Stimulated activated effector memory CD8-positive, alpha-beta T cell treated with anti-CD3 and anti-CD28 coated beads, Interleukin-12 subunit alpha, Interleukin-12 subunit beta, amount 100 ng/mL, for 72 hours (primary cell): ENCODE measurements at regions not wholly inside any gene's neighbourhood (a gene's known extent, or its start where the extent isn't known, plus 50 kb on each side); places are given as distances from the start of the nearest gene placed in this dataset.
"Not testable (repeated sequence)": the region's sequence is repeated elsewhere in the genome, so short reads cannot be mapped to it uniquely, and the experiment has no call there.

Experiments used
- ATAC-seq: fragments of 150-1000 bp; cut with Tn5 transposase; 2 replicates; pipeline ENCODE4 v1.10.0; 2021
- DNase-seq, 2 donors: peaks; one replicate each; pipeline ENCODE4 v3.0.0; 2021 to 2022; ENCODE audit warnings: low spot score in 2 of 2
- H3K27ac Mint-ChIP-seq: one replicate; pipeline ENCODE4 v1.8.0; 2022; ENCODE audit warnings: mild to moderate bottlenecking, mixed read lengths
- H3K36me3 Mint-ChIP-seq: one replicate; pipeline ENCODE4 v1.8.0; 2022; ENCODE audit warnings: mild to moderate bottlenecking, mixed read lengths
- H3K4me1 Mint-ChIP-seq: one replicate; pipeline ENCODE4 v1.8.0; 2022; ENCODE audit warnings: mixed read lengths
- H3K4me3 Mint-ChIP-seq: one replicate; pipeline ENCODE4 v1.8.0; 2022; ENCODE audit warnings: mild to moderate bottlenecking, mixed read lengths
- H3K9me3 Mint-ChIP-seq: one replicate; pipeline ENCODE4 v1.8.0; 2022; ENCODE audit warnings: mixed read lengths

DNA sequence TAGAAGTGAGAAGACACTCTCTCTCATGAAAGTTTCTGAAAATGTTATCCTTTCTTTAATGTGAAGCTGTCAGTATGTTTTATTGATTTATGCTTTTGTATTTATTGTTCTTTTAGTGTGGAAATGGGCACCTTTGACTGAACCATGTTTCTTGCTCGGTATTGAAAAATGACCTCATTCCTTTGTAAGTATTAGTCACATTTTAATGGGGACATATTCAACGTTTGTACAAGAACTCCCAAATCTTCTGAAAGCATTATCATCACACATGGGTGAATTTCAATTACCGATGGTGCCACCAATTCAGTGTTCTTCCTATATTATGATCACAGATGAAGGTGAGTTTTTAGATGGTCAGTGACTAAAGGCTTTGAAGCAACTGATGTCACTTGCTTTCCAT is 371.8 kb upstream of the GCFC2 start:
- no peaks in the 10 kb centered on the region for H3K4me1 Mint-ChIP-seq
- no peak overlapping the region for H3K4me3 Mint-ChIP-seq
- no peaks in the 10 kb centered on the region for H3K36me3 Mint-ChIP-seq
- ATAC-seq = no peak
- peaks cover 4% of the 10 kb centered on the region for H3K9me3 Mint-ChIP-seq
- DNase-seq = no peak
- H3K27ac Mint-ChIP-seq = no peak overlapping the region

- Mint-ChIP-seq H3K4me1 (no peaks in the 10 kb centered on the region), H3K9me3 (peaks cover 3% of the 10 kb centered on the region), H3K4me3 (no peak overlapping the region), H3K27ac (no peak overlapping the region), H3K36me3 (no peaks in the 10 kb centered on the region)
- DNase-seq = no peak
- ATAC-seq = no peak
Observed at GRCh38 chr2:76080154-76080553, 369.4 kb upstream of the GCFC2 start.

- peaks cover 12% of the 10 kb centered on the region for H3K9me3 Mint-ChIP-seq
- no peak for ATAC-seq
Observed at GRCh38 chr2:76075126-76075525, 364.4 kb upstream of the GCFC2 start.

DNA sequence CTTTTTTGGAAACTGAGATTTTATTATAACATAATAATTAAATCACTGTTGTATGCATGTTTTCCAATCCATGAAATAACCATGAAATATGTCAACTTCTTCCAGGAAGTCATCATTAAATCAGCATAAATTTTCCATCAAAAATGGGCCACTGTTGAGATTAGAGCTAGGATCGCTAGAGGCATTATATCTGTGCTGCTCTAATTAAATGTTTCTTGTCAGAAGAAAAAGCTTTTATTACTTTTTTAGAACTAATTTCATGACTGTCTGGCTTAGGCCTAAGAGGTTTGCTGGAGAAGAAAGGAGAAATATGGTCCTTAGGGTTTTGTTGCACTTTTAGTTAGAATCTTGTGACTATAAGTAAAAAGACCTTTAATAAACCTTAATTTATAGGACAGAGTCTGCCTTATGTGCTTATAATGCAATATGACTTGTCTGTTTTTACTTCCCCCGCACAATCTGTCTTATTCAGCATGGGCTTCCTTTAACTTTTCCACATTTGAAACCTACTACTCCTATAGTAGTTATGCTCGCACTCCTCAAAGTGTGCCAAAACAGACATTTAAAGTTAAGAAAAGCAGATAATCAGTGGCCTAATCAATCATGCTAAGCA is 363.4 kb upstream of the GCFC2 start:
- no peak for DNase-seq
- Mint-ChIP-seq H3K9me3 (peaks cover 12% of the 10 kb centered on the region), H3K4me1 (no peaks in the 10 kb centered on the region), H3K27ac (no peak overlapping the region), H3K4me3 (no peak overlapping the region), H3K36me3 (no peaks in the 10 kb centered on the region)
- no peak for ATAC-seq

More at GRCh38 chr2:76075126-76075525, 364.4 kb upstream of the GCFC2 start:
- Mint-ChIP-seq H3K36me3 (no peaks in the 10 kb centered on the region), H3K4me3 (no peak overlapping the region), H3K27ac (no peak overlapping the region), H3K4me1 (no peaks in the 10 kb centered on the region)
- DNase-seq = no peak

- Mint-ChIP-seq H3K4me1 (no peaks in the 10 kb centered on the region), H3K36me3 (no peaks in the 10 kb centered on the region), H3K4me3 (no peak overlapping the region), H3K27ac (no peak overlapping the region), H3K9me3 (peaks cover 37% of the 10 kb centered on the region)
- DNase-seq (no peak), ATAC-seq (no peak)
Observed at GRCh38 chr2:76050196-76050595, 339.5 kb upstream of the GCFC2 start.

- Mint-ChIP-seq H3K4me1 (no peaks in the 10 kb centered on the region), H3K36me3 (no peaks in the 10 kb centered on the region), H3K27ac (no peak overlapping the region), H3K4me3 (no peak overlapping the region), H3K9me3 (peaks cover 31% of the 10 kb centered on the region)
- DNase-seq (no peak), ATAC-seq (no peak)
Observed at GRCh38 chr2:76044701-76045100, 334.0 kb upstream of the GCFC2 start.

GRCh38 chr2:76039505-76039904 is 328.8 kb upstream of the GCFC2 start:
- ATAC-seq = no peak
- Mint-ChIP-seq H3K4me1 (no peaks in the 10 kb centered on the region), H3K4me3 (no peak overlapping the region), H3K9me3 (peaks cover 11% of the 10 kb centered on the region), H3K27ac (no peak overlapping the region), H3K36me3 (no peaks in the 10 kb centered on the region)
- no peak for DNase-seq

- DNase-seq (no peak), ATAC-seq (no peak)
- no peak overlapping the region for H3K4me3 Mint-ChIP-seq
- H3K27ac Mint-ChIP-seq = no peak overlapping the region
- peaks cover 12% of the 10 kb centered on the region for H3K9me3 Mint-ChIP-seq
- no peaks in the 10 kb centered on the region for H3K36me3 Mint-ChIP-seq
- no peaks in the 10 kb centered on the region for H3K4me1 Mint-ChIP-seq
Observed at GRCh38 chr2:76027761-76028160, 317.0 kb upstream of the GCFC2 start.

- H3K4me1 Mint-ChIP-seq = no peaks in the 10 kb centered on the region
- peaks cover 19% of the 10 kb centered on the region for H3K9me3 Mint-ChIP-seq
- no peaks in the 10 kb centered on the region for H3K36me3 Mint-ChIP-seq
- no peak overlapping the region for H3K4me3 Mint-ChIP-seq
- ATAC-seq (no peak), DNase-seq (no peak)
- H3K27ac Mint-ChIP-seq = no peak overlapping the region
Observed at GRCh38 chr2:76019128-76019527, 308.4 kb upstream of the GCFC2 start.

GRCh38 chr2:76009484-76009883 is 298.8 kb upstream of the GCFC2 start:
- DNase-seq (no peak), ATAC-seq (no peak)
- Mint-ChIP-seq H3K9me3 (peaks cover 12% of the 10 kb centered on the region), H3K36me3 (no peaks in the 10 kb centered on the region), H3K27ac (no peak overlapping the region), H3K4me1 (no peaks in the 10 kb centered on the region), H3K4me3 (no peak overlapping the region)

DNA sequence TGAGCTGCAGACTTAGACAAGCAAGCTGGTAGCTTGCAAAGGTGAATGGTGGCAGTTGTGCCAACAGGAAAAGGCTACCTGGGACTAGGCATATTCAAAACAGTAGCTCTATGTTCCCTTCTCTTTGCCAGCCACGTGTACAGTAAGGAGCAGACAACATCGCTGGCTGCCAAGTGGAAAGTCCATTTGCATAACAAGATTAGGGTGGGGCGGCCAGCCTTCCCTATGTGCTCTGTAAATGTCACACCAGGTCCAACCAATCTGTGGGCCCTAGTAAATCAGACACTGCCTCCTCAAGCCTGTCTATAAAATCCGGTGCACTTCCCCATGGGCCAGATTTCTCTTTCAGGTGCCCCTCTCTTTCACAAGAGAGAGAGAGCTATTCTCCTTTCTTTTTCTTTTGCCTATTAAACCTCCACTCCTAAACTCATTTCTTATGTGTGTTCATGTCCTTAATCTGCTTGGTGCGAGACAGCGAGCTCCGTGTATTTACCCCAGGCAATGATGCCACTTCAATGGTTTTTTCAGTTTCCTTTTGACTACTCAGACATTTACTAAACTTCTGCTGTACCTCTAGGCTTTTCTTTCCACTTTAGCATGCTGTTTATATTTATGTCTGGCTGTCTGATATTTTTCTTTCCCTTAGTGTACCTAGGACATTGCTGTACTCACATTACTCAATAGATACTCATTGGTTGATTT is 297.4 kb upstream of the GCFC2 start:
- no peaks in the 10 kb centered on the region for H3K36me3 Mint-ChIP-seq
- DNase-seq (no peak), ATAC-seq (no peak)
- no peaks in the 10 kb centered on the region for H3K4me1 Mint-ChIP-seq
- peaks cover 12% of the 10 kb centered on the region for H3K9me3 Mint-ChIP-seq
- no peak overlapping the region for H3K27ac Mint-ChIP-seq
- H3K4me3 Mint-ChIP-seq = no peak overlapping the region

GRCh38 chr2:76000425-76000824 is 289.7 kb upstream of the GCFC2 start:
- no peak for ATAC-seq
- Mint-ChIP-seq H3K4me3 (no peak overlapping the region), H3K27ac (no peak overlapping the region), H3K36me3 (no peaks in the 10 kb centered on the region), H3K9me3 (peaks cover 18% of the 10 kb centered on the region), H3K4me1 (no peaks in the 10 kb centered on the region)
- DNase-seq = no peak

DNA sequence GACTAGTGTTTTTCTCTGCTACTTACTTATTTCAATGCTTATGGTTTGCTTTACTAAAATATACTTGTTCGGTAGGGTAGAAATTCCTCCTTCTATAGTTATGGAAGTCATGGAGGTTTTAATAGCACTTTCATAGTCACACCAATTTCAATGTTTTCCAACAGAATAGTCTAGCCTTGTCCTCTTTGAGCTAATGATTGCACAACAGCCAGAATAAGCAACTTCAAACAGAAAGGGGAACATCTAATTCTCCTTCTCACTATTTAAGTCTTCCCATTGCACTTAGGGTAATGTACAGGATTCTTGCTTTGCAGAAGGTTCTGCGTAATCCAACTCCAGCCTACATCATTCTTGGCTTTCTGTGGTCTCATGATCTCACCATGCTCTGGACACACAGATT is 287.7 kb upstream of the GCFC2 start:
- ATAC-seq = no peak
- no peaks in the 10 kb centered on the region for H3K36me3 Mint-ChIP-seq
- no peak for DNase-seq
- H3K9me3 Mint-ChIP-seq = peaks cover 25% of the 10 kb centered on the region
- H3K4me1 Mint-ChIP-seq = no peaks in the 10 kb centered on the region
- no peak overlapping the region for H3K27ac Mint-ChIP-seq
- H3K4me3 Mint-ChIP-seq = no peak overlapping the region

DNA sequence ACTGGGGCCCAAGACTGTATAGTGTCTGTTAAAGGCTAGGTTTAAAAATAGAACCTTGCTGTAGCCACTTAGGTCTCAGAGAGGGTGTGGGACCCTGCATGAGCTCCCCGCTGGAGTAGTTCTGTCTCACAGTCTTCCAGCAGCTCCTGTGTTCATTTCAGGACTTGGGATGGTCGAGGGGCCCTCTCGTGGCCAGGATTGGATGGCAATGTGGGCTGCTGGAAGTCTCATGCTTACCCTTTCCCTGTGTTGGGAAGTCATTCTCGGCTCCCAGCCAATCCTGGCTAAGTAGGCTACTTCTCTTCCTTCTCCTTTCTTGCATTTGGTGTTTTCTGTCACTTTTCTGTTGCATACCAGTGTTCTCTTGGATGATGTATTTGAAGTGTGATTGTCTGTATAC is 284.0 kb upstream of the GCFC2 start:
- DNase-seq (no peak), ATAC-seq (no peak)
- H3K36me3 Mint-ChIP-seq = no peaks in the 10 kb centered on the region
- H3K4me1 Mint-ChIP-seq = no peaks in the 10 kb centered on the region
- H3K27ac Mint-ChIP-seq = no peak overlapping the region
- H3K9me3 Mint-ChIP-seq = peaks cover 23% of the 10 kb centered on the region
- no peak overlapping the region for H3K4me3 Mint-ChIP-seq

GRCh38 chr2:75988622-75989021 is 277.9 kb upstream of the GCFC2 start:
- H3K27ac Mint-ChIP-seq, H3K36me3 Mint-ChIP-seq, H3K4me3 Mint-ChIP-seq, H3K4me1 Mint-ChIP-seq, DNase-seq, ATAC-seq: not testable (repeated sequence)
- H3K9me3 Mint-ChIP-seq = peaks cover 17% of the 10 kb centered on the region

DNA sequence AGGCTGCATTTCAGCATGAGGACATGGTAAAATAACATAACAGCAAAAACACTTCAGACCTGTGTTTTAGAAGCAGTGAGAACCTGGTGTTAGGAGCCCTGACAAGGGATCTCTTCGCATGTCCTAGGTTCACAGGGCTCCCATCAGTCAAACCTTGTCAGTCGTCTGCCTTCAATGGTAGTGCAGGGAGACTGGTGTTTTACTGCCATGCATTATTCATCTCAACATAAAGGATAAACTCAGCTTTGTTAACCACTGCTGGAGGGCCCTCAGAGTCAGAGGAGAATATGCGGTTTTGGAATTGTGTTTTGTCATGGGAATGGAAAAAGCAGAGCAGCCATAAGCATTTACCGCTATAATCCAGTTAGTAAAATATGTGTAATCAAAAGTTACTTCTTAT is 275.9 kb upstream of the GCFC2 start:
- no peaks in the 10 kb centered on the region for H3K36me3 Mint-ChIP-seq
- DNase-seq = no peak
- no peak overlapping the region for H3K27ac Mint-ChIP-seq
- no peak for ATAC-seq
- H3K4me1 Mint-ChIP-seq = no peaks in the 10 kb centered on the region
- peaks cover 6% of the 10 kb centered on the region for H3K9me3 Mint-ChIP-seq
- H3K4me3 Mint-ChIP-seq = no peak overlapping the region
